WTC11 (cell line): ENCODE measurements at regions not wholly inside any gene's neighbourhood (a gene's known extent, or its start where the extent isn't known, plus 50 kb on each side); places are given as distances from the start of the nearest gene placed in this dataset.

Source experiments
- CREB1 ChIP-seq: sonication (generic); formaldehyde crosslinking; IDR thresholded peaks from 2 replicates; pipeline ENCODE4 v1.8.0; 2023; ENCODE audit warnings: mild to moderate bottlenecking, missing genetic modification reagents
- CTCF ChIP-seq: fragments of 200-600 bp; IDR thresholded peaks from 2 replicates; pipeline ENCODE4 v1.8.0; 2022; ENCODE audit warnings: antibody characterized with exemption
- E2F5 ChIP-seq: sonication (generic); formaldehyde crosslinking; IDR thresholded peaks from 2 replicates; pipeline ENCODE4 v1.8.1; 2022; ENCODE audit warnings: mild to moderate bottlenecking, moderate library complexity, missing genetic modification reagents
- FOXP4 ChIP-seq: sonication (generic); formaldehyde crosslinking; IDR thresholded peaks from 2 replicates; pipeline ENCODE4 v1.8.0; 2022; ENCODE audit warnings: mild to moderate bottlenecking, missing genetic modification reagents
- MYBL2 ChIP-seq: sonication (generic); formaldehyde crosslinking; IDR thresholded peaks from 2 replicates; pipeline ENCODE4 v1.8.1; 2023; ENCODE audit warnings: mild to moderate bottlenecking, moderate library complexity, missing genetic modification reagents
- TCF7 ChIP-seq: sonication (generic); formaldehyde crosslinking; IDR thresholded peaks from 2 replicates; pipeline ENCODE4 v1.8.0; 2022; ENCODE audit warnings: mild to moderate bottlenecking, low read depth, missing genetic modification reagents, moderate library complexity
- ZNF138 ChIP-seq: sonication (generic); formaldehyde crosslinking; conservative IDR thresholded peaks from 2 replicates; pipeline ENCODE4 v1.8.1; 2022; ENCODE audit warnings: mild to moderate bottlenecking, moderate library complexity, missing genetic modification reagents

- TF ChIP-seq CTCF (no peak), ZNF138 (CRISPR knock-in tag) (no peak), FOXP4 (no peak), TCF7 (CRISPR knock-in tag) (no peak), CREB1 (CRISPR knock-in tag) (no peak), MYBL2 (CRISPR knock-in tag) (no peak), E2F5 (CRISPR knock-in tag) (no peak)
Measured at GRCh38 chr22:49368221-49368975, 459.3 kb downstream of the BRD1 start.
